ENCODE measurements at regions not wholly inside any gene's neighbourhood (a gene's known extent, or its start where the extent isn't known, plus 50 kb on each side); places are given as distances from the start of the nearest gene placed in this dataset.

GRCh38 chr7:125746510-125746909, 816.9 kb upstream of the POT1 start:
- TF ChIP-seq CTCF (IDR thresholded peaks at IDR 0.05) (no peak), POLR2A (IDR thresholded peaks at IDR 0.05) (no peak)

Data from adrenal gland (tissue), 5 donors.